Stimulated activated CD8-positive, alpha-beta memory T cell treated with anti-CD3 and anti-CD28 coated beads, Interleukin-2, amount 100 ng/mL, for 1 hour (primary cell): ENCODE measurements at regions not wholly inside any gene's neighbourhood (a gene's known extent, or its start where the extent isn't known, plus 50 kb on each side); places are given as distances from the start of the nearest gene placed in this dataset.

Source experiments
- DNase-seq, 2 donors: peaks; one replicate each; pipeline ENCODE4 v3.0.0-alpha.2; 2020; ENCODE audit warnings: low read depth in 2 of 2

DNA sequence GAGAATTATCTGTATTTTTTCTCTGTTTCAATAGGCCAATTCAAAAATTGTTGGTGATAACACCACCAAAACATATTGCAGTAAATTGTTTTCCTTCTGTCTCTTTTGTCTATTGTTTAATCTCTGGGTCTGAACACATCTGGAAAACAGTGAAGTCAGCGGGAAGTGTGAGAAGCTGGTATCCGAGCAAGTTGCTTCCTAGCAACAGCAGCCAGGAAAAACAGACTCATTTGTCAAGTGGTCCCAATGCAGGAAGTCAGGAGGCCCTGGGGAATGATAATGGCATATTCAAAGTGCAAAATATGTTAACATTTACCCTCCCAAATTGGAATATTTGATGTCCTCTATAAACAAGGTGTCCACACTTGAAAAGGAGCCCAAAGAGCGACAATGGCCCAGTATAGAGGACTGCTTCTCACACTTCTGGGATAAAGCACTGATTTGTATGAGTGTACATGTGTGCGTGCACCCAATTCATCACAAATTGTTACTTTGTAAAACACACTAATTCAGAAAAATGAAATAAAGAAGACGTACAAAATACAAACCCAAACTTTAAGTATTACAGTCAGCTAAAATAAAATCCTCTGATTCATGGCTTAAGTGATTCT, 515.0 kb downstream of the TBC1D4 start:
- DNase-seq, result no peak

DNA sequence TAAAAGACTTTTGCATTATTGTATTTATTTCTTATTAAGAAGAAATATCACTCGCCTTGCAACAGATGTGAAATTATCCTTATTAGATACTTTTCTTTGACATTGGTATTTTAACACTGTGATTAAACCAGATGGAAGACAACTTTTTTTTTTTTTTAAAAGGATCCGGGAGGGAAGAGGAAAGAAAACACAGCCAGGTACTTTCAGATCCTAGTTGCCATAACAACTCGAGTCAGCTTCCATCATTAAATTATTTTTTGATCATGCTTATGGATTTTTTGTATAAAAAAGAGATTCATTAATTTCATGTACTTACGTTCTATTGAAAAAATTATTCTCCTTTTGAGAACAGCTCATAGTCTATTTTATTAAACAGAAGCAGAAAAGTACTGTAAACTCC, 515.7 kb downstream of the TBC1D4 start:
- no peak for DNase-seq

DNA sequence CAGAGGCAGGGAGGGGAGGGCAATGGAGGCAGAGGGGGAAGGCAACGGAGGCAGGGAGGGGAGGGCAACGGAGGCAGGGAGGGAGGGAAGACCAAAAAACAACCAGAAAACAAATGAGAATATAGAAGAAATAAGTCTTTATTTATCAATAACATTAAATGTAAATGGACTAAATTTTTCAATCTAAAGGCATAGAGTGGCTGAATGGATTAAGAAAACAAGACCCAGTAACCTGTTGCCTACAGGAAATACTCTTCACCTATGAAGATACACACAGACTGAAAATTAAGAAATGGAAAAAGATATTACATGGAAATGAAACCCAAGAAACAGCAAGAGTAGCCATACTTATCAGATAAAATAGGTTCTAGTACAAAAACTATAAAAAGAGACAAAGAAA, 536.3 kb downstream of the TBC1D4 start:
- DNase-seq, result no peak

DNA sequence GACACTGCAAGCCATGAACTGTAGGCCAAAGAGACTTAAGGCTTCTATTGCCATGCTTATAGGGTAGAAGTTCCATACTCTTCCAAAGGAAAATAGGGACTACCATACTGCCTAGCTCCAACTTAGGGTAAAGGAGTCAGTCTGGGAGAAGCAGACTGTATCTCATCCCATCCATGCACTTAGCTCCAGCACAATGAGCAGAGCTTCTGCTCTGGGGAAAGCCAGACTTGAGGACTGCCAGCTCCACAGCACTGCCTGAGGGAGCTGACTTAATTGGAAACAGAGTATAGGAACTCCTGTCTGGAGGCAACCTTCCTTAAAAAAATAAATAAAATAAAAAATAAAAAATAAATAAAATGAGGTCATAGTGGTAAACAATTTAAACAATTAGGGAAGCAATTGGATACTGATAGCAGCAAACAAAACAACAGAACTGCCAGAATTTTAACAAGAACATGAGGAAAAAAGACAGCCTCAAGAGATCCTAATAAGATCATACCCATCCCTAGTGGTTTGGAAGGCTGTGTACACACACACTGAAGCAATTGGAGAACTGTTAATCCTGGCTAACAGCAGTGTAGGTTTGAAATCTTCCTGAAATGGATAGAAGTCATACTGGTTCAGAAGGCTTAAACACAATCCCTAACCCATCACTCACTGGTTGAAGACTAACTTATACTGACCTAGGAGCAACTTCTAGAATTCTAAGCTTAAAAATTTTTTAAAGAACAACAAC, 550.1 kb downstream of the TBC1D4 start:
- no peak for DNase-seq

DNA sequence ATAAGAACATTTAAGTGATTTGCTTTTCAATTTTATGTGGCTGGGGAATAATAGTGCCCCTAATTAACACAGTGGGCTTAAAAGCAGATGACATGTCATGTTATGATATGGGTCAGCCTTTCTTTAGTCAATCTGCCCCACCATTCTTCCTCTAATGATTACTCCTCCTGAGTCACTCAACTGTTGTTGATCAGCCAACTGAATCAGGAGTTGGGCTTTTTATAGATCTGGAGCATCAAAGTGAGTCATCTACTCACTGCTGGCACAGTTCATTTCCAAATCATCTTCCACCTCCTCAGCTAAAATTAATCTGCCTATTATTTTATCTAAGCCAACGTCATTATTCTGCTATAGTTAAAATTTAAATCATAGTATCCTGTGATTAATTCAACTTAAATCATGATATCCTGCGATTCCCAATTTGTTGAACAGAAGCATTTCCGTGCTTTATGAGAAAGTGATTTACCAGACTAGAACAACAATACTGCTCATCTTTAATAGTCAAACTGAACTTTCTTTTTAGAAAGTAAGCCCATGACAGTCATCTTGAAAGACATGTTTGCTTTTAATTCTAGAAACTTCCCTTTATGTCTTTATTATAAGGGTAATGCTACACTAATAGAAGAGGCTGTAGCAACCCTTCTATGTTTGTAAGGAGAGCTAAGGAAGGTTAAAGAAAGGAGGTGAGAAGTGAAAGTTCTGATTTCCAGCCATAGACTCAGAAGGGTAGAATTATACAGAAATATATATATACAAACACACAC, 551.4 kb downstream of the TBC1D4 start:
- no peak for DNase-seq

DNA sequence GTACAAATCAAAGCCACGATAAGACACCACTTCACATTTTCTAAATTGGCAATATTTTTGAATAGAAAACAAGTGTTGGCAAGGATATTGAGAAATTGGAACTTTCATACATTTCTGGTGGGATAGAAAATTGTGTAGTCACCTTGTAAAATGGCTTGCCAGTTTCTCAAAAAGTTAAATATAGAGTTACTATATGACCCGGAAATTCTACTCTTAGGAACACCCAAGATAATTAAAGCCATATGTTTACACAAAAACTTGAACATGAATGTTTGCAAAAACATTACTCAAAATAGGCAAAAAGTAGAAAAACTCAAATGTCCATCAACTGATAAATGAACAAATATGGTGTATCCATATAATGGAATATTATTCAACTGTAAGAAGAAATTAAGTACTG, 552.5 kb downstream of the TBC1D4 start:
- DNase-seq, result no peak

DNA sequence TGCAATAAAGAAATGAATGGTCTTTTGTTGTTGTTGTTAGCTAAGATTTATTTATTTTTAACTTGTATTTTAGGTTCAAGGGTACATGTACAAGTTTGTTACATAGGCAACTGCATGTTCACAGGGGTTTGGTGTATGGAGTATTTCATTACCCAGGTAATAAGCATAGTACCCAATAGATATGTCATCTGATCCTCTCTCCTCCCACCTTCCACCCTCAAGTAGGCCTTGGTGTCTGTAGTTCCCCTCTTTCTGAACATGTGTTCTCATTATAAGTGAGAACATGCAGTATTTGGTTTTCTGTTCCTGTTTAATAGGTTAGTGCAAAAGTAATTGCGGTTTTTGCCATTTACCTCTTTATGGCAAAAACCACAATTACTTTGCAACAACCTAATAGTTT, 554.1 kb downstream of the TBC1D4 start:
- no peak for DNase-seq

DNA sequence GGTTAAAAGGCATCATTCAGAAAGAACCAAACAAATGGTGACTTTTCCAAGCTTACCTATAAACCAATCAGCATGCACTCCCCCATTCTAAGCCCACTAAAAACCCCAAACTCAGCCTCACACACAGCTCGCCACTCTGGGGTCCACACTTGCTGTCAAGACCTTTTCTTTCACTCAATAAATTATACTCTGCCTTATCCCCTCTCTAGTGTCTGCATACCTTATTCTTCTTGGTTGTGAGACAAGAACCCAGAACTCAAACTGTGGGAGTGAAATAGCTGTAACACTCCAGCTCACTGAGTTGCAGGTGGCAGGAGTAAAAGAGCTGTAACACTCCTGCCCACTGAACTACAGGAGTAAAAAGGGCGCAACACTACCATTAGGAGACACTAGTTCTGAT, 559.0 kb downstream of the TBC1D4 start:
- DNase-seq, result no peak

DNA sequence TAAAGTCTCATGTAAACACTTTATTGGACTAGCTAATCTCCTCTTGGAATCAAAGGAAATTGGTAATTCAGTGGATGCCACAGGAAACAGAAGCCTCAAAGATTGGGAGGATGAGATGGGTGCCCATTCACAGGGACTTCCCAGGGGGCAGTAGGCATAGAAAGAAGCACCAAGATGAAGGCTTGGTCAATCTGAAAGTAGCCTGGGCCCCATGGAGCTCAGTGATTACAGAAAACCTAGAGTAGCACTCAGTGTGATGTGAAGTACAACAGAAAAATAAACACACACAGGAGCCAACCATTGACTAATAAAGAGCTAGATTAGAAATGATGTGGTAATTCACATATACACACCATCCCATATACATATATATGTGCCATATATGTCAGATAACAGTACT, 560.6 kb downstream of the TBC1D4 start:
- DNase-seq, result no peak

DNA sequence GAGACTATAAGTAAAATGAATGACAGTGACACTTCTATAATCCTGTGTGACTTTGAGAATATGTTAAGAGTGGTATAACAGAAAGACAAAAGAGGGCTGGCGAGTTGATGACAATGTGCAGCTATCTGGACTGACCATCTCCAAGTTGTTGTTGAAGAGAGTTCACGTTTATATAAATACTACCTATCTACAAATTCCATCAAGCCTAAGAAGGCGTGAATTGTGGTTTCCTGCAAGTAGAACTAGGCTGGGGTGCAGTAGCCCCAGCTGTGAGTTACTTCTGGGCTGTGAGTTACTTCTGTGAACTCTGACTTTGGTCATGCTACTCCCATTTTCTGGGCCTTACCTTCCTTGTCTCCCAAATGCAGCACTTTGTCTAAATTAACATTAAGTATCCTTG, 561.0 kb downstream of the TBC1D4 start:
- no peak for DNase-seq

DNA sequence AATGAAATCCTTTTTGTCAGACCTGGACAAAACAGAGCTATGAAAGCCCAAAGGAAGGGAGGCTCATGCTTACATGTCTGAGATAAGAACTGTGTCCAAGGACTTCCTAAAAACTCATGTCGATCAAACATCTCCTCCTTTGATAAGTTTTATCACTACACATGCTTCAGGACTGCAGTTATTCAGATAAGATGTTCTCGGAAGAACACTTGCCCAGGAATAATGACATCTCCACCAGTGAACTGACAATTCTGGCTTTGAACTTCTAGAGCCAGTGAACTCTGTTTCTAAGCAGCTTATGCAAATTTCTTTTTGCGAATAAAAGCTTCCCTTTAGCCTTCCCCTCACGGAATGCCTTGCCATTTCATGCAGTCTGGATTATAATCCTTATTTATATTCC, 561.6 kb downstream of the TBC1D4 start:
- no peak for DNase-seq

DNA sequence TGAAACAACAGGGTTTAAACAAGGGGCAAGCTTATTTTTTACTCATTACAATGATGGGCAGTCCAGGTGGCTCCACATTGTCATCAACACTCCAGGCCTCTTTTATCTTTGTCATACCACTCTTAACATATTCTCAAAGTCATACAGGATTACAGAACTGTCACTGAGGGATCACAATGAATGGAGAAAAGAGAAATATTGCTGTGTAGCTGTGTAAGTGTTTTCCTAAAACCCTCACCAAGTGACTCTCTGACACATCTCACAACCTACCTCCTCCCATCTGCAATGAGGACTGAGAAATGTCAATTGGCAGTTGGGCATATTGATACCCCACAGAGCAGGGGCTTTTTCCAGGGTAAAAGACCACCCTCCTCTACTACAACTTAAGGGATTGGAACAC, 562.1 kb downstream of the TBC1D4 start:
- no peak for DNase-seq

DNA sequence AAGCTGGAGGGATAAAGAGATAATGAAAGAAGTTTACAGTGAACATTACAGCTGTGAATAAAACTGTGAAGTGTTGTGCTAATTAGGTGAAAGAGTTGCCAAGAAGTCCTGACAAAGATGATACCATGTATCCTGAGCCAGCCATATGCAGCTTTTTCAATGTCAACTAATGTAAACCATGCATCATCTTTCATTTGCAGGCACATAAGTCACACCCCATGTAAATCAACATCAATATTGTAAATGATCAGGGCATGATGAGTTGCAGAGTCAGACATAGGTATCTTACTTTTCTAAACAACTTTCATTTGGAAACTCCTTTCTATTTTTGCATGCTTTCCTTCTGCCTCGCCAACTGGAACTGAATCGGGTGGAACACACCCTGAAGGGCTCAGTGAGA, 569.1 kb downstream of the TBC1D4 start:
- DNase-seq, result no peak

DNA sequence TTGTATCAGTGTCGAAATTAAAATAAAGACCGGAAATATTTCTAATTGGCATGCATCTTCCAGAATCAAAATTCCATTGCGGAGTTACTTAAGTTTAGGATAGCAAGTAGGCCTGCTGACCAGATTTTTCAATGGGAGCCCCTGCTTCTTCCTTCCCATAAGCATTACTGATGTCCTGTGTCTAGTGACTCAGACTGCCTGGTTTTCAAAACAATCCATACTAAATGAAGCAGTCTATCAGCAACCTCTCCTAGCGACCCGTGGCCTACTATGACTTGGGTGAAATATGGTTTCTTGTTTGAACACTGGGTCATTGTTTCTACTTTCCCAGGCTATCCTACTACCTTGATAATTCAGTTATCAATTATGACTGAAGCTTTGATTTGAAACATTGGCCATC, 571.6 kb downstream of the TBC1D4 start:
- no peak for DNase-seq

DNA sequence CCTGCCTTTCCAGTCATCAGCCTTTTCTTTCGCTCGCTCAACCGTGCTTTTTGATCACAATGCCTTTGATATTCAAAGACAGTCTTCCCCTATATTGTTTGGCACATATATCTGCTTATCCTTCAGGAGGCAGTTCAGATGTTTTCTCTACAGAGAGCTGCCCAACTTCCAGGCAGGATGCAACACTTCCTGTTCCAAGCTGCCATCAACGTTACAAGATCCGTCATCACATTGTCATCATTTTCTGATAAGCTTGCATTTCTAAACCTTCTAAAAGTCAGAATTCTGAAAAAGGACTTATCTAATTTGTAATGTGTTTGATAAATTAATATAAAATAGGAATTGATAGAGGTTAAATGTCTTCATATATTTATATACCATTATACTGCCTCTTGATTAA, 574.2 kb downstream of the TBC1D4 start:
- no peak for DNase-seq

DNA sequence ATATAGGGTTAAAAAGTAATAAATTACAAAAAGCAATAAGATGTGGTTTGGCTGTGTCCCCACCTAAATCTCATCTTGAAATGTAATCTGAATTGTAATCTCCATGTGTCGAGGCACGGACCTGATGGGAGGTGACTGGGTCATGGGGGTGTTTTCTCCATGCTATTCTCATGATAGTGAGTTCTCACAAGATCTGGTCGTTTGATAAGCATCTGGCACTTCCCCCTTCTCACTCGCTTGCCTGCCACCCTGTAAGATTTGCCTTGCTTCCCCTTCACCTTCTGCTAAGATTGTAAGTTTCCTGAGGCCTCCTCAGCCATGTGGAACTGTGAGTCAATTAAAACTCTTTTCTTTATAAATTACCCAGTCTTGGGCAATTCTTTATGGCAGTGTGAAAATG, 577.4 kb downstream of the TBC1D4 start:
- no peak for DNase-seq

DNA sequence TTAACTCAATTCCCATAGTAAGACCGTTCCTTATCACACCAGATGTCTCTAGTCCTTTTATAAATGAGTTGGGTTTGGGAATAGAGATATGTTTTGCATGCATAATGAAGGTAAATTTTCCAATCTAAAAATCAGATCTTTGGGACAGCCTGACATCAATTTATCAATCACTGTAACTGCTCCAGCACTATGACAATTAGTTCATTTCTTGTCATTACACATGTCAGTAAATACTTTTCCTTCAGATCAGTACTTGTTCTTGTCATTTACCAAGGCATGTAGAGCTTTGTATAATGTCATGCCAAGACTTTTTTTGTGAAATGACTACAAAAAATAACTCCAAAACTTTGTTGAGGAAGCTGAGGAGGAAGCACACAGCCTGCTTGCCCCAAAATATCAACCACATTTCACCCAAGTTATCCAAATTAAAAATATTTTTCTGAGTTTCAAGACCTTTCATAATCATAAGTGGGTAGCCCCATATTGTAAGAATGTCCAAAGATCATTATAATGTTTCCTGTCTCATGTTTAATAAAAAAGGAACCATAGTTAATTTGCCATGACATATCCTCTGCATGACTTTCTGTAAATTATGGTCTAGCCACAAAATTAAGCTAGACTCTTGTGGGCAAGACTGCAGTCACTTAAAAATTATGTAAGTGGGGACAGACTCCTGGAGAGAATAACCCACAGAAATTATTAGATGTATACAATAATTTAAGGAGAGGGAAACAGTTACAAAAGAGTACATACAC, 586.8 kb downstream of the TBC1D4 start:
- DNase-seq, result no peak

DNA sequence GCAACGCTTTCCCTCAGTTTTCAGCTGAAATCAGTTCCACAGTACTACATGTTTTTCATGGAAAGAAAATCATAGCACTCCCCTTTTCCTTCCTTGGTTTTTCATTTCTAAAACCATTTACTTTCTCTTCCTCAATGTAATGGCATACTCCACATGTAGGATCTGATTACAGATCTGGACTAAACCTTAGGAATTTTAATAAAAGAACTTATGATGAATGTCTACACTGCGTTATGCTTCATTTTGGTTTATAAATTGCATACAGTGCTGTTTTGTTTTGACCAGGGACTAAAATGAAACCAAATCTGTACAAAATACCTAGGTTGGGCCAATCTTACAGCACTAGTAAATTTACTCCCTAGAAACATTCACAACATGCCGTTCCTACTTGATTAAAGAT, 589.9 kb downstream of the TBC1D4 start:
- no peak for DNase-seq

DNA sequence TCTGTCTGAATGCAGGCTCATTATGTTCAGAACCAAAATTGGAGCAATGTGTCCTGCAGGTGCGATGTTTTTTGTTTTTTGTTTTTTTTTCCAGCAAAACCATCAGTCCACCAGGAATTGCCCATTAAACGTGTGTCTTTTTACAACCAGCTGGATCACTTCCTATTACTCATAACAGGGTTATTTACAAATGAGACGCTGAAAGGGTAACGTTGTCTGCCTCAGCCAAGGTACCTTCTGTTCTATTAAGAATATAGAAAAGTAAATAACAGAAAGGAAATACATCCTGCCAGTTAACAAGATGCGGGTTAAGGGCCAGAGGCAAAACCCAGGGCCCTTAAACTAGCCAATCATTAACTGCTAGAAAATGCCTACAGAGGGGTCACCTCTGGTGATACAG, 590.4 kb downstream of the TBC1D4 start:
- DNase-seq, result no peak

DNA sequence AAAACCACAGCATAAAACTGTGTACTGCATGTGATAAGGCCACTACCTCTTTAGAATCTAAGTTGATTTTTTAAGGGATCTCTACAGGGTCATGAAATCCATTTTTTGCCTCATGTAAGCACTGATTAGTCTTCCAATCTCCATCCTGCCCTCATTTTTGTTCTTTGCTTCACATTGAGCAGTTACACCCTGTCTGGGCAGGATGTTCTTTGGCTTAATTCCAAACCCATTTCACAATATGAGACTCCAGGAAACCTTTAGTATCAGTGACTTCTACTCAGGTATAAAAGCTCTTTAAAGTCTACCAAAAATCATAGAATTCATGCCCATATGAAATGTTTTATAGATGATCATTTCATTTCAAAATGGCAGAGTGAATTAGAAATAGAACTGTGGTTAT, 592.6 kb downstream of the TBC1D4 start:
- DNase-seq, result no peak

DNA sequence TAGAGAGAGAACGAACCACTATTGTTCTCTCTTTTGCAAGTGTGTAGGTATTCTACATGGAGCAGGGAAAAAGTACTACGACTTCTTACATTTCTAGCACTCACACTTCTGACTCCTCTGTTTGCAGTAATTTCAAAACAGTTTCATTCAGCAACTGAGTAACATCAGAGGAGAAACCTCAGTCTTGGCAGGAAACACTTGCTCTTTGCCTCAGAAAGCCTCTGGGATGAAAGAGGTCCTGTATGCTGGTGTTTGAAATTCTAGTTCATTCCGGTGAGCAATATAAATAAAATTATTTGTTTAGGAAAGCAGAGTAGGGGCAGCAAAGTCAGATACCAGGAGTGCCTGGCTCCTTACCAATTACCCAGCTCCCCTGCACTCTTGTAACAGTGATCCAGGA, 595.5 kb downstream of the TBC1D4 start:
- no peak for DNase-seq

DNA sequence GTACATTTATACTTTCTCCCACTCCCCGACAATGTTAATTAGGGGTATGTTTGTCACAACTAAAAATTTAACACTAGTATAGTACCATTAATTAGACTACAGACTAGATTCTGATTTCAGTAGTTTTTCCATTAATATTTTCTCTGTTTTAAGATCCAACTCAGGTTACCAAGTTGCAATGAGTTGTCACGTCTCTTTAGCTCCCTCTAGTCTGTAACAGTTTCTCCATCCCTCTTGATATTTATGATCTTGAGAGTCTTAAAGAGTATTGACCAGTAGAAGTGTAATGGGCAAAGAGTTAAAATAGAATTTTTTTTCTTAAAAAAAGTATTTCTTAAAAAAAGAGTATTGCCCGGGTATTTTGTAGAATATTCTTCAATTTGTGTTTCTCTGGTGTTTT, 598.1 kb downstream of the TBC1D4 start:
- DNase-seq, result no peak
